H9 (cell line): ENCODE measurements at regions not wholly inside any gene's neighbourhood (a gene's known extent, or its start where the extent isn't known, plus 50 kb on each side); places are given as distances from the start of the nearest gene placed in this dataset.

Source experiments
- DNase-seq: peaks from one replicate; pipeline ENCODE4 v3.0.0-alpha.2; 2017
- H2AFZ ChIP-seq: one replicate; pipeline ENCODE4 v1.6.1; 2013; ENCODE audit warnings: mild to moderate bottlenecking, low read length, control low read depth, moderate library complexity
- H2AK5ac ChIP-seq: 2 replicates; pipeline ENCODE4 v1.6.1; 2013; ENCODE audit warnings: low read length, control low read depth, mixed read lengths; ENCODE audit not compliant: insufficient read length
- H2BK120ac ChIP-seq: one replicate; pipeline ENCODE4 v1.6.1; 2013; ENCODE audit warnings: low read depth, mild to moderate bottlenecking, low read length, control low read depth, inconsistent platforms; ENCODE audit not compliant: poor library complexity, severe bottlenecking
- H2BK12ac ChIP-seq: 2 replicates; pipeline ENCODE4 v1.6.1; 2013; ENCODE audit warnings: low read length, control low read depth, mixed read lengths, low read depth; ENCODE audit not compliant: insufficient read length
- H2BK15ac ChIP-seq: 2 replicates; pipeline ENCODE4 v1.6.1; 2013; ENCODE audit warnings: low read depth, low read length, control low read depth
- H2BK20ac ChIP-seq: one replicate; pipeline ENCODE4 v1.6.1; 2013; ENCODE audit warnings: low read depth, mild to moderate bottlenecking, low read length, control low read depth, inconsistent platforms; ENCODE audit not compliant: poor library complexity, severe bottlenecking
- H2BK5ac ChIP-seq: 2 replicates; pipeline ENCODE4 v1.6.1; 2013; ENCODE audit warnings: low read length, control low read depth, mixed read lengths; ENCODE audit not compliant: insufficient read length
- H3K14ac ChIP-seq: 2 replicates; pipeline ENCODE4 v1.6.1; 2013; ENCODE audit warnings: low read length, control low read depth; ENCODE audit not compliant: insufficient read depth
- H3K18ac ChIP-seq: 2 replicates; pipeline ENCODE4 v1.6.1; 2013; ENCODE audit warnings: low read depth, mild to moderate bottlenecking, mixed read lengths, low read length, control low read depth; ENCODE audit not compliant: insufficient read length
- H3K23ac ChIP-seq: 2 replicates; pipeline ENCODE4 v1.6.1; 2013; ENCODE audit warnings: low read length, control low read depth, mixed read lengths, low read depth; ENCODE audit not compliant: insufficient read length
- H3K23me2 ChIP-seq: 2 replicates; pipeline ENCODE4 v1.6.1; 2013; ENCODE audit warnings: low read depth, mild to moderate bottlenecking, mixed read lengths, low read length, control low read depth; ENCODE audit not compliant: insufficient read length, poor library complexity, severe bottlenecking
- H3K27ac ChIP-seq: 2 replicates; pipeline ENCODE4 v1.5.1; 2013; ENCODE audit warnings: low read length, control low read depth, mixed read lengths, low read depth; ENCODE audit not compliant: insufficient read length
- H3K27me3 ChIP-seq: 2 replicates; pipeline ENCODE4 v1.6.1; 2013; ENCODE audit warnings: low read length, control low read depth, inconsistent platforms; ENCODE audit not compliant: insufficient read depth
- H3K4ac ChIP-seq: 2 replicates; pipeline ENCODE4 v1.6.1; 2013; ENCODE audit warnings: low read depth, mild to moderate bottlenecking, control low read depth, inconsistent platforms, low read length, moderate library complexity
- H3K4me1 ChIP-seq: 2 replicates; pipeline ENCODE4 v1.6.1; 2013; ENCODE audit warnings: low read length, control low read depth, inconsistent platforms; ENCODE audit not compliant: insufficient read depth
- H3K4me2 ChIP-seq: 2 replicates; pipeline ENCODE4 v1.6.1; 2013; ENCODE audit warnings: low read length, control low read depth, mixed read lengths; ENCODE audit not compliant: insufficient read length, insufficient read depth
- H3K56ac ChIP-seq: 2 replicates; pipeline ENCODE4 v1.6.1; 2013; ENCODE audit warnings: low read depth, mild to moderate bottlenecking, mixed read lengths, low read length, control low read depth; ENCODE audit not compliant: insufficient read length
- H3K79me1 ChIP-seq: 2 replicates; pipeline ENCODE4 v1.6.1; 2013; ENCODE audit warnings: low read depth, mild to moderate bottlenecking, moderate library complexity, low read length, control low read depth, inconsistent platforms; ENCODE audit not compliant: insufficient read depth, poor library complexity, severe bottlenecking
- H3K79me2 ChIP-seq: 2 replicates; pipeline ENCODE4 v1.6.1; 2013; ENCODE audit warnings: low read length, control low read depth, inconsistent platforms; ENCODE audit not compliant: insufficient read depth
- H3K9ac ChIP-seq: 2 replicates; pipeline ENCODE4 v1.6.1; 2013; ENCODE audit warnings: low read length, control low read depth, mixed read lengths; ENCODE audit not compliant: insufficient read length; ENCODE audit errors: extremely low read depth
- H3K9me3 ChIP-seq: one replicate; pipeline ENCODE4 v1.6.1; 2013; ENCODE audit warnings: low read depth, low read length, inconsistent platforms; ENCODE audit not compliant: control insufficient read depth
- H3T11ph ChIP-seq: one replicate; pipeline ENCODE4 v1.6.1; 2013; ENCODE audit warnings: mild to moderate bottlenecking, low read length, control low read depth, inconsistent platforms
- H4K20me1 ChIP-seq: one replicate; pipeline ENCODE4 v1.6.1; 2013; ENCODE audit not compliant: control insufficient read depth, insufficient read length, insufficient read depth
- H4K5ac ChIP-seq: 2 replicates; pipeline ENCODE4 v1.6.1; 2013; ENCODE audit warnings: low read depth, mild to moderate bottlenecking, mixed read lengths, low read length, control low read depth; ENCODE audit not compliant: insufficient read length
- H4K8ac ChIP-seq: replicated peaks from 2 replicates; pipeline ENCODE4 v1.6.1; 2013; ENCODE audit warnings: low read length, control low read depth, mixed read lengths, low read depth; ENCODE audit not compliant: insufficient read length
- H4K91ac ChIP-seq: 2 replicates; pipeline ENCODE4 v1.6.1; 2013; ENCODE audit warnings: low read depth, mild to moderate bottlenecking, moderate library complexity, mixed read lengths, low read length, control low read depth; ENCODE audit not compliant: insufficient read length
- H3K27ac Mint-ChIP-seq, 3 experiments: 2 replicates in 2 of 3; 3 replicates in 1 of 3; pipeline ENCODE4 v1.8.0; 2020 to 2021; ENCODE audit warnings: mixed read lengths in 3 of 3, mild to moderate bottlenecking in 1 of 3, moderate library complexity in 1 of 3
- H3K27me3 Mint-ChIP-seq: 2 replicates; pipeline ENCODE4 v1.8.0; 2021; ENCODE audit warnings: low read depth, mild to moderate bottlenecking, moderate library complexity, mixed read lengths
- H3K36me3 Mint-ChIP-seq, 3 experiments: 2 replicates in 2 of 3; 3 replicates in 1 of 3; pipeline ENCODE4 v1.8.0; 2020 to 2021; ENCODE audit warnings: low read depth in 3 of 3, mixed read lengths in 3 of 3; ENCODE audit not compliant: insufficient read depth in 1 of 3
- H3K4me1 Mint-ChIP-seq, 2 experiments: 2 replicates each; pipeline ENCODE4 v1.8.0; 2020; ENCODE audit warnings: mixed read lengths in 2 of 2
- H3K4me3 Mint-ChIP-seq, 2 experiments: 2 replicates in 1 of 2; 3 replicates in 1 of 2; pipeline ENCODE4 v1.8.0; 2020 to 2021; ENCODE audit warnings: mild to moderate bottlenecking in 2 of 2, mixed read lengths in 2 of 2, moderate library complexity in 1 of 2
- H3K9me3 Mint-ChIP-seq, 2 experiments: 2 replicates in 1 of 2; 3 replicates in 1 of 2; pipeline ENCODE4 v1.8.0; 2020; ENCODE audit warnings: mild to moderate bottlenecking in 2 of 2, mixed read lengths in 2 of 2, moderate library complexity in 1 of 2
- WGBS: extraction: QIAGEN DNeasy Blood & Tissue Kit; methylation state at CpG from one replicate; pipeline ENCODE4 v1.1.7; 2013; ENCODE audit warnings: missing lambda C conversion rate, low lambda C conversion rate, mixed read lengths; ENCODE audit not compliant: insufficient read length; ENCODE audit errors: extremely low coverage; 5-methylcytosine and 5-hydroxymethylcytosine counted together
- TF ChIP-seq, protein P1 (sequence below): fragments of 200-600 bp; sonication (generic); conservative IDR thresholded peaks from 3 replicates; pipeline ENCODE4 v1.8.0; 2021; ENCODE audit warnings: antibody characterized with exemption, mild to moderate bottlenecking

DNA sequence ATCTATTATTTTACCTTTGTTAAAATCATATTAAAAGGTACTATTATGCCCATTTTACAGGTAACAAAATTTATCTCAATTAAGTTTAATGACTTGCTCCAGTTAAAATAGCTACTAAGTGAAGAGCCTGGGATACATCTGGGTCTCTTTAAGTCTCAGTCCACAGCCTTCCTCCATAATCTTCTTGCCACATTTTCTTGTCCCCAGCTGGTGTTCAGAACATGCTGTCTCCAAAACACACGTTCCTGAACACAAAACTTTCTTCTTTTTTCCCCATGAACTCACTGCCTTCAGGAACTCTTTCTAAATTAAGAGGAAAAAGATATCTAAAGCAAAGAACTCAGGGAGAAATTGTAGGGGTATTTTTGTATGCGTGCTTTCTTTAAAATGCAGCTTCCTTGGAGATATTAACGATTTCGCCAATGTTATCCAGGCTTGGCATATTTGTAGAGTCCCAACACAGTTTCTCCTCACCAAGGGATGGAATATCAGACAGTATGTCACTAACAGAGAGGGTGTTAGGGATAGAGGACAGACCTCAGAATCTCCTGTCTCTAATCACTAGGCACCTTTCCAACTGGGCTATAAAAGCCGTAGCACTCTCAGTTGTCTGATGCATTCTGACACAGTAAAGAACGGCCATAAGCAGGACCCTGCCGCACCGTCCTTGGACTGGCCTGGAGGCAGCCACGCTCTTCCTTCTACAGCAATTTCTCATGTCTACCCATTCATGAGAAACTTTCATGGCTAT, 232.8 kb upstream of the BLID start:
- no peaks in the 10 kb centered on the region for H3K9me3 ChIP-seq
- TF ChIP-seq, protein P1, sequence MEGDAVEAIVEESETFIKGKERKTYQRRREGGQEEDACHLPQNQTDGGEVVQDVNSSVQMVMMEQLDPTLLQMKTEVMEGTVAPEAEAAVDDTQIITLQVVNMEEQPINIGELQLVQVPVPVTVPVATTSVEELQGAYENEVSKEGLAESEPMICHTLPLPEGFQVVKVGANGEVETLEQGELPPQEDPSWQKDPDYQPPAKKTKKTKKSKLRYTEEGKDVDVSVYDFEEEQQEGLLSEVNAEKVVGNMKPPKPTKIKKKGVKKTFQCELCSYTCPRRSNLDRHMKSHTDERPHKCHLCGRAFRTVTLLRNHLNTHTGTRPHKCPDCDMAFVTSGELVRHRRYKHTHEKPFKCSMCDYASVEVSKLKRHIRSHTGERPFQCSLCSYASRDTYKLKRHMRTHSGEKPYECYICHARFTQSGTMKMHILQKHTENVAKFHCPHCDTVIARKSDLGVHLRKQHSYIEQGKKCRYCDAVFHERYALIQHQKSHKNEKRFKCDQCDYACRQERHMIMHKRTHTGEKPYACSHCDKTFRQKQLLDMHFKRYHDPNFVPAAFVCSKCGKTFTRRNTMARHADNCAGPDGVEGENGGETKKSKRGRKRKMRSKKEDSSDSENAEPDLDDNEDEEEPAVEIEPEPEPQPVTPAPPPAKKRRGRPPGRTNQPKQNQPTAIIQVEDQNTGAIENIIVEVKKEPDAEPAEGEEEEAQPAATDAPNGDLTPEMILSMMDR, result no peak
- H3K4me1 ChIP-seq, result no peaks in the 10 kb centered on the region
- no peak overlapping the region for H4K5ac ChIP-seq
- DNase-seq, result no peak
- no peak overlapping the region for H4K8ac ChIP-seq
- H2BK120ac ChIP-seq, result no peak overlapping the region
- WGBS, result no CpG with 5 or more reads among the region's 9 CpGs
- no peaks in the 10 kb centered on the region for H4K20me1 ChIP-seq
- no peaks in the 10 kb centered on the region for H3K79me1 ChIP-seq
- H2BK20ac ChIP-seq, result no peak overlapping the region
- no peak overlapping the region for H2BK12ac ChIP-seq
- H3K9ac ChIP-seq, result no peak overlapping the region
- H3K4ac ChIP-seq, result no peak overlapping the region
- no peak overlapping the region for H2BK5ac ChIP-seq
- peaks cover 9 to 10% of the 10 kb centered on the region in 2 experiments; a peak in 4 of 5 replicates for H3K9me3 Mint-ChIP-seq
- H3K14ac ChIP-seq, result no peak overlapping the region
- no peak overlapping the region for H3K23ac ChIP-seq
- no peaks in the 10 kb centered on the region for H3K23me2 ChIP-seq
- no peaks in the 10 kb centered on the region for H3K27me3 ChIP-seq
- H3K27ac ChIP-seq, result no peak overlapping the region
- no peak overlapping the region for H3K18ac ChIP-seq
- no peak overlapping the region for H4K91ac ChIP-seq
- no peak overlapping the region for H2AFZ ChIP-seq
- H3K27me3 Mint-ChIP-seq, result peaks cover 4% of the 10 kb centered on the region; the same call in 1 of the 2 replicates
- no peak overlapping the region for H3T11ph ChIP-seq
- H3K79me2 ChIP-seq, result no peaks in the 10 kb centered on the region
- H2AK5ac ChIP-seq, result no peak overlapping the region
- H3K4me2 ChIP-seq, result no peak overlapping the region
- H2BK15ac ChIP-seq, result no peak overlapping the region
- no peak overlapping the region for H3K4me3 Mint-ChIP-seq
- H3K4me1 Mint-ChIP-seq, result no peaks in the 10 kb centered on the region
- H3K56ac ChIP-seq, result no peak overlapping the region
- no peak overlapping the region for H3K27ac Mint-ChIP-seq
- H3K36me3 Mint-ChIP-seq, result 0 out of 7 replicates have a peak, but pooled peaks cover 0 to 5% (median 3%) of the 10 kb centered on the region in 3 experiments
